ENCODE measurements at regions not wholly inside any gene's neighbourhood (a gene's known extent, or its start where the extent isn't known, plus 50 kb on each side); places are given as distances from the start of the nearest gene placed in this dataset.

DNA sequence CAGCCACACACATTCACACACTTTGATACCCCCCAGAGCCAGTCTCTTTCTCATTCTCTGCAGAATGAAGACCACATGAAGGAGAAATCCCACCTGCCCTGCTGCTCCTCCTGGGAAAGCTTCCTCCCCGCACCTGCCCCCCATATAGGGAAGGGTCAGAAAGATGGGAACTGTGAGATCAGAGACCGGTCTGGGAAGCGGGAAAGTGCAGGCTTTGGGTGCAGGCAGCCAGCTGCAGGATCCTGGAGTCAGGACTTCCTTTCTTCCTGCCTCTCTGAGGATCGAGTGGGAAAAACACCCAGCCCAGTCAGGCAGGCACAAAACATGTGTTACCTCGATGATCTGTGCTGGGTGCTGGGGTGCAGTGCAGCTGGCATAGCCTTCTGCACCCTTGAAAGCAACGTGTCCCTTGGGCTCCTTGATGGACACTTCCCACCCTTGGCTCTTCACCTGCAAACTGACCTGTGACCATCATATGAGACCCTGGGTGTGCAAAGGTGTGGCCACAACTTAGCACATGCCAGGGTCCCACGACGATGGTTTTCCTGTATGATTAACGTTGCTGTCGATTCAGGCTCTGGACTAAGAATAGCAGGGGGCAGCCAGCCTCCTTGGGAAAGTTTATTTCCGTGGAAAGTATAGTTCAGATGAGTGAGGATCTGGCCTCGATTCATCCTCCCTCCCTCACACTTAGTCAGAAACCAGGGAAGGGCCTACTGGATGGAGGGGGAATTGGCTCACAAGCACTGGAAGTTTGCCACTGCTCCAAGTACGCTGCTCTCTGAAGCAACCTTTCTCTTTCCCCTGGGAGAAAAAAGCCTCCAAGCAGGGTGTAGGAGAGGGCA is 105.4 kb upstream of the MED13L start:
- no peak for DNase-seq

GRCh38 chr12:116384175-116384574 is 106.7 kb upstream of the MED13L start:
- DNase-seq, result no peak

GRCh38 chr12:116384691-116385485 is 107.4 kb upstream of the MED13L start:
- DNase-seq, result no peak

GRCh38 chr12:116385486-116386217 is 108.2 kb upstream of the MED13L start:
- DNase-seq, result no peak

DNA sequence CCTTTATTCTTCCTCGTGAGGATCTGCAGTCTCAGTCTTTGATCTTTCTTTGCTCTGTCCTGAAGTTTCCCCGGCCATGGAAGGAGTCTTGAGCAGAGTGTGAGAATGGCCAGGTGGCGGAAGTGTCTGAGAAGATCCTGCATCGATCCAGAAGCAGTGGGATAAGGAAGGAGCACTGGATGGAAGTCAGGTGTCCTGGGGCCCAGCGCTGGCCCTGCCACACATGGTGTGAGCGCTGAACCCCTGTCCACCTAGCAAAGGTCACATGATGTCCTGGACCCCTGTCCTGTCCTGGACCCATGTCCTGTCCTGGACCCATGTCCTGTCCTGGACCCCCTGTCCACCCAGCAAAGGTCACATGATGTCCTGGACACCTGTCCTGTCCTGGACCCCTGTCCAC is 111.8 kb upstream of the MED13L start:
- no peak for DNase-seq

GRCh38 chr12:116389990-116390389 is 112.5 kb upstream of the MED13L start:
- DNase-seq, result no peak

GRCh38 chr12:116390401-116391335 is 113.2 kb upstream of the MED13L start:
- no peak for DNase-seq

DNA sequence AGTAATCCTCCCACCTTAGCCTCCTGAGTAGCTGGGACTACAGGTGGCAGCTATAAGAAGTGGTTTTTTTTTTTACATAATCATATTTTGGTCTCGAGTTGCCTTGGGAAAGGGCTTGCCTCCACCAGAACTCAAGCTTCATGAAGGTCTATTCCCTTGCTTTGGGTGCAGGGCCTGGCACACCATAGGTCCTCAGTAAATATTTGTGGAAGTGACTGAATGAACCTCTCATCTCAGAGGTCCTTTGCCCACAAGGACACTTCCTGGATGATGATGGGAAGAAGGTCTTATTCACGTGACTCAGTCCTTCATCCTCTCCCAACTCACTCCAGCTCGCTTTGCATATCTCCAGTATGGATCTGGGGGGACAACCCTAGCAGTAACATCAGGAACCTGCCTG is 114.0 kb upstream of the MED13L start:
- no peak for DNase-seq

- no peak for DNase-seq
Measured at GRCh38 chr12:116392061-116392460, 114.6 kb upstream of the MED13L start.

- no peak for DNase-seq
Measured at GRCh38 chr12:116393255-116393654, 115.8 kb upstream of the MED13L start.

DNA sequence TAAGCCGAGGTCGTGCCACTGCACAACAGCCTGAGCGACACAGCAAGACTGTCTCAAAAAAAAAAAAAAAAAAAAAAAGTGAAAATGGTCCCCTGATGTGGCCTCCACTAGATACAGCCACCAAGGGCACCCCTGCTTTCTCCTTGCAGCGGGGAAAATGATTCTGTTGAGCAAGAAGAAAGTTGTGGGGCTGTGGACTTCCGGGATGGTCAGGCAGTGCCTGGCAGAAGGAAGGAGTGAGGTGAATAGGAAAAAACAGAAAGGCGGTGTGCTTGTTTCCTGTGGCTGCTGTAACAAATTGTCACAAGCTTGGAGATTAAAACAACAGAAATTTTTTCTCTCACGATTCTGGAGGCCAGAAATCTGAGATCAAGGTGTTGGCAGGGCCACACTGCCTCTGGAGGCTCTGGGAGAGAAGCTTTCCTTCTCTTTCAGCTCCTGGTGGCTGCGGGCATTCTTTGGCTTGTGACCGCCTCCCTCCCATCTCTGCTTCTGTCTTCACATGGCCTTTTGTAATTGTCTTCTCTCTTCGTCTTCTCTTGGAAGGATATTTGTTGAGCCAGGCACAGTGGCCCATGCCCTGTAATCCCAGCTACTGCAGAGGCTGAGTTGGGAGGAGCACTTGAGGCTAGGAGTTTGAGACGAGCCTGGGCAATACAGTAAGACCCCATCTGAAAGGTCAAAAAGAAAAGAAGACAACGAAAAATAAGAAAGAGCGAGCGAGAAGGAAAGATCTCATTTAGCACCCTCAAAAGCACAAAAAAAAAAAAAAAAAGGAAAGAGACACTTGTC is 116.6 kb upstream of the MED13L start:
- DNase-seq, result no peak

- DNase-seq, result no peak
Measured at GRCh38 chr12:116395396-116395795, 117.9 kb upstream of the MED13L start.

GRCh38 chr12:116397148-116397547 is 119.7 kb upstream of the MED13L start:
- DNase-seq, result no peak

DNA sequence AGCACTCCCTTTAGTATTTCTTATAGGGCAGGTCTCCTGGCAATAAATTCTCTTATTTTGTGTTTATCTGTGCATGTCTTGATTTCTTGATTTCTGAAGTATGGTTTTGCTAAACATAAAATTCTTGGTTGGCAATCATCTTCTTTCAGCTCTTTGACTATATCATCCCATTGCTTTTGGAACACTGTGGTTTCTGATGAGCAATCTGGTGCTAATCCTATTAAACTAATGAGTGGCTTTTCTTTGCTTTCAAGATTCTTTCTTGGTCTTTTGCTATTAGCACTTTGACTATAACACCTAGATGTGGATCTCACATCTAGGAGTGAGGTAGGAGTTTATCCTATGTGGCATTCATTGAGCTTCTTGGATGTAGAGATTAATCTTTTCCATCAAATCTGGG is 120.7 kb upstream of the MED13L start:
- DNase-seq, result no peak

DNA sequence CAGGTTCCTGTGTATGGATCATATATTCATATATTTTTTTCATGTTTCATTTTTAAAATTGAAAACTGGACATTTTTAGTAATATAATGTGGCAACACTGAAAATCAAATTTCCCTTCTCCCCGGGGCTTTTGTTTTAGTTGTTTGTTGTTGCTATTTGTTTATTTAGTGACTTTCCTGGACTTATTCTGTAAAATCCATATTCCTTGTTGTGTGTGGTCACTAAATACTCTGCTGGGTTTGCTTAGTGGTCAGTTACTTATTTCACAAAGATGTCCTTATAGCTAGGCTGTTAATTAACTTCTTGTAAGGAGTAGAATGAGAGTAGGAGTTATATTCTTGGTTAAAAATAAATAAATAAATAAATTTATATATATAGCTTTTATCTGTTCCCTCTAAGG is 121.6 kb upstream of the MED13L start:
- DNase-seq, result no peak

- DNase-seq, result no peak
Measured at GRCh38 chr12:116400636-116401372, 123.3 kb upstream of the MED13L start.

DNA sequence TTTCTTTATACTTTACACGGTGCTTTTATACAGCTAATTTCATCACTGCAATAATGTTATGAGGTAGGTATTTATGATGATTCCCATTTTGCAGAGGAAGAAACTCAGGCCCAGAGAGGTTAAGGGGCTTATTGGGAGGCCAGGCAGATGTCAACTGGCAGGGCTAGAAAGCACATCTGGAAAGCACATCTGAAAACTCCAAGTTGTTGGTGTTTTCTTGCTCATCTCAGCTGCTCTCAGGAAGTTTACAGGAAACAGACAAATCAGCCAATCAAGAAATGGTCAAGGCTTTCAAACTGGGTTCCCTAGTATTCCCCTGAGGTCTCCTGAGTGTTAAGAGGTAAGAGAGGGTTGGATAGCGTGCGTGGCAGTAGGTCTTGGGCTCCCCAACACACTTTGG is 124.1 kb upstream of the MED13L start:
- DNase-seq, result no peak

- DNase-seq, result no peak
Measured at GRCh38 chr12:116402163-116402939, 124.9 kb upstream of the MED13L start.

- DNase-seq, result no peak
Measured at GRCh38 chr12:116403546-116403945, 126.1 kb upstream of the MED13L start.

- DNase-seq, result no peak
Measured at GRCh38 chr12:116404247-116404646, 126.8 kb upstream of the MED13L start.

Measured in activated T-cell treated with anti-CD3 and anti-CD28 coated beads, Interleukin-2, amount 50 U/mL, for 48 hours (primary cell).